ENCODE measurements at regions not wholly inside any gene's neighbourhood (a gene's known extent, or its start where the extent isn't known, plus 50 kb on each side); places are given as distances from the start of the nearest gene placed in this dataset.

GRCh38 chr9:105178076-105178475 is 66.4 kb upstream of the SLC44A1 start:
- Histone ChIP-seq H3K9me3 (ENCODE audit: insufficient read depth, low read length) (no peaks in the 10 kb centered on the region), H3K36me3 (ENCODE audit: insufficient read depth, insufficient read length, low read length) (no peaks in the 10 kb centered on the region), H3K4me1 (ENCODE audit: insufficient read depth, insufficient read length) (no peaks in the 10 kb centered on the region), H3K27me3 (ENCODE audit: insufficient read depth, insufficient read length) (no peaks in the 10 kb centered on the region), H3K9ac (ENCODE audit: insufficient read length, low read depth) (no peak overlapping the region), H3K4me3 (ENCODE audit: insufficient read length, low read depth) (no peak overlapping the region)
- TF ChIP-seq YY1 (IDR thresholded peaks at IDR 0.05; ENCODE audit: insufficient read depth, insufficient read length) (no peak), SUZ12 (IDR thresholded peaks at IDR 0.05; ENCODE audit: extremely low read depth, insufficient read depth, insufficient read length) (no peak), ZNF274 (IDR thresholded peaks at IDR 0.05; ENCODE audit: low read depth, low read length) (no peak)
- DNase-seq (ENCODE audit: low read depth, low spot score): no peak

- Histone ChIP-seq H3K4me3 (ENCODE audit: insufficient read length, low read depth) (no peak overlapping the region), H3K27me3 (ENCODE audit: insufficient read depth, insufficient read length) (no peaks in the 10 kb centered on the region), H3K36me3 (ENCODE audit: insufficient read depth, insufficient read length, low read length) (no peaks in the 10 kb centered on the region), H3K9me3 (ENCODE audit: insufficient read depth, low read length) (no peaks in the 10 kb centered on the region), H3K9ac (ENCODE audit: insufficient read length, low read depth) (no peak overlapping the region), H3K4me1 (ENCODE audit: insufficient read depth, insufficient read length) (no peaks in the 10 kb centered on the region)
- no peak for DNase-seq (ENCODE audit: low read depth, low spot score)
- TF ChIP-seq ZNF274 (IDR thresholded peaks at IDR 0.05; ENCODE audit: low read depth, low read length): no peak
- TF ChIP-seq SUZ12 (IDR thresholded peaks at IDR 0.05; ENCODE audit: extremely low read depth, insufficient read depth, insufficient read length): no peak
- TF ChIP-seq YY1 (IDR thresholded peaks at IDR 0.05; ENCODE audit: insufficient read depth, insufficient read length): no peak
These were observed 56.7 kb upstream of the SLC44A1 start for GRCh38 chr9:105187781-105188180.

GRCh38 chr9:105188746-105189145 is 55.7 kb upstream of the SLC44A1 start:
- no peak for TF ChIP-seq YY1 (IDR thresholded peaks at IDR 0.05; ENCODE audit: insufficient read depth, insufficient read length)
- no peak for TF ChIP-seq SUZ12 (IDR thresholded peaks at IDR 0.05; ENCODE audit: extremely low read depth, insufficient read depth, insufficient read length)
- TF ChIP-seq ZNF274 (IDR thresholded peaks at IDR 0.05; ENCODE audit: low read depth, low read length): no peak
- no peak for DNase-seq (ENCODE audit: low read depth, low spot score)

GRCh38 chr9:105191508-105192121 is 52.8 kb upstream of the SLC44A1 start:
- H3K9me3 ChIP-seq (ENCODE audit: insufficient read depth, low read length): no peaks in the 10 kb centered on the region
- no peak overlapping the region for H3K9ac ChIP-seq (ENCODE audit: insufficient read length, low read depth)
- H3K4me3 ChIP-seq (ENCODE audit: insufficient read length, low read depth): no peak overlapping the region
- H3K27me3 ChIP-seq (ENCODE audit: insufficient read depth, insufficient read length): no peaks in the 10 kb centered on the region
- H3K4me1 ChIP-seq (ENCODE audit: insufficient read depth, insufficient read length): no peaks in the 10 kb centered on the region
- H3K36me3 ChIP-seq (ENCODE audit: insufficient read depth, insufficient read length, low read length): no peaks in the 10 kb centered on the region
- TF ChIP-seq YY1 (IDR thresholded peaks at IDR 0.05; ENCODE audit: insufficient read depth, insufficient read length) (no peak), SUZ12 (IDR thresholded peaks at IDR 0.05; ENCODE audit: extremely low read depth, insufficient read depth, insufficient read length) (no peak), ZNF274 (IDR thresholded peaks at IDR 0.05; ENCODE audit: low read depth, low read length) (no peak)
- DNase-seq (ENCODE audit: low read depth, low spot score): no peak

More at GRCh38 chr9:105188746-105189145, 55.7 kb upstream of the SLC44A1 start:
- Histone ChIP-seq H3K27me3 (ENCODE audit: insufficient read depth, insufficient read length) (no peaks in the 10 kb centered on the region), H3K4me1 (ENCODE audit: insufficient read depth, insufficient read length) (no peaks in the 10 kb centered on the region), H3K36me3 (ENCODE audit: insufficient read depth, insufficient read length, low read length) (no peaks in the 10 kb centered on the region), H3K4me3 (ENCODE audit: insufficient read length, low read depth) (no peak overlapping the region), H3K9ac (ENCODE audit: insufficient read length, low read depth) (no peak overlapping the region), H3K9me3 (ENCODE audit: insufficient read depth, low read length) (no peaks in the 10 kb centered on the region)

GRCh38 chr9:105193560-105193959 is 50.9 kb upstream of the SLC44A1 start:
- H3K36me3 ChIP-seq (ENCODE audit: insufficient read depth, insufficient read length, low read length): no peaks in the 10 kb centered on the region
- H3K9ac ChIP-seq (ENCODE audit: insufficient read length, low read depth): no peak overlapping the region
- no peaks in the 10 kb centered on the region for H3K9me3 ChIP-seq (ENCODE audit: insufficient read depth, low read length)
- no peak overlapping the region for H3K4me3 ChIP-seq (ENCODE audit: insufficient read length, low read depth)
- no peaks in the 10 kb centered on the region for H3K27me3 ChIP-seq (ENCODE audit: insufficient read depth, insufficient read length)
- H3K4me1 ChIP-seq (ENCODE audit: insufficient read depth, insufficient read length): no peaks in the 10 kb centered on the region
- TF ChIP-seq SUZ12 (IDR thresholded peaks at IDR 0.05; ENCODE audit: extremely low read depth, insufficient read depth, insufficient read length) (no peak), YY1 (IDR thresholded peaks at IDR 0.05; ENCODE audit: insufficient read depth, insufficient read length) (no peak), ZNF274 (IDR thresholded peaks at IDR 0.05; ENCODE audit: low read depth, low read length) (no peak)
- no peak for DNase-seq (ENCODE audit: low read depth, low spot score)

- no peak for TF ChIP-seq SUZ12 (IDR thresholded peaks at IDR 0.05; ENCODE audit: extremely low read depth, insufficient read depth, insufficient read length)
- TF ChIP-seq YY1 (IDR thresholded peaks at IDR 0.05; ENCODE audit: insufficient read depth, insufficient read length): no peak
- no peak for TF ChIP-seq ZNF274 (IDR thresholded peaks at IDR 0.05; ENCODE audit: low read depth, low read length)
- no peaks in the 10 kb centered on the region for H3K36me3 ChIP-seq (ENCODE audit: insufficient read depth, insufficient read length, low read length)
- H3K9ac ChIP-seq (ENCODE audit: insufficient read length, low read depth): no peak overlapping the region
- H3K4me3 ChIP-seq (ENCODE audit: insufficient read length, low read depth): no peak overlapping the region
- no peaks in the 10 kb centered on the region for H3K9me3 ChIP-seq (ENCODE audit: insufficient read depth, low read length)
- no peaks in the 10 kb centered on the region for H3K4me1 ChIP-seq (ENCODE audit: insufficient read depth, insufficient read length)
- no peaks in the 10 kb centered on the region for H3K27me3 ChIP-seq (ENCODE audit: insufficient read depth, insufficient read length)
- DNase-seq (ENCODE audit: low read depth, low spot score): no peak
These were observed 50.2 kb upstream of the SLC44A1 start for GRCh38 chr9:105194234-105194633.

Measured in NT2/D1 (cell line).